CD4-positive, alpha-beta T cell treated with Interleukin-1 beta for 1 hour (primary cell): ENCODE measurements at regions not wholly inside any gene's neighbourhood (a gene's known extent, or its start where the extent isn't known, plus 50 kb on each side); places are given as distances from the start of the nearest gene placed in this dataset.
"Not testable (repeated sequence)": the region's sequence is repeated elsewhere in the genome, so short reads cannot be mapped to it uniquely, and the experiment has no call there.

ENCODE experiments used
- DNase-seq, 2 donors: peaks; one replicate each; pipeline ENCODE4 v3.0.0-alpha.2; 2020 to 2022

DNA sequence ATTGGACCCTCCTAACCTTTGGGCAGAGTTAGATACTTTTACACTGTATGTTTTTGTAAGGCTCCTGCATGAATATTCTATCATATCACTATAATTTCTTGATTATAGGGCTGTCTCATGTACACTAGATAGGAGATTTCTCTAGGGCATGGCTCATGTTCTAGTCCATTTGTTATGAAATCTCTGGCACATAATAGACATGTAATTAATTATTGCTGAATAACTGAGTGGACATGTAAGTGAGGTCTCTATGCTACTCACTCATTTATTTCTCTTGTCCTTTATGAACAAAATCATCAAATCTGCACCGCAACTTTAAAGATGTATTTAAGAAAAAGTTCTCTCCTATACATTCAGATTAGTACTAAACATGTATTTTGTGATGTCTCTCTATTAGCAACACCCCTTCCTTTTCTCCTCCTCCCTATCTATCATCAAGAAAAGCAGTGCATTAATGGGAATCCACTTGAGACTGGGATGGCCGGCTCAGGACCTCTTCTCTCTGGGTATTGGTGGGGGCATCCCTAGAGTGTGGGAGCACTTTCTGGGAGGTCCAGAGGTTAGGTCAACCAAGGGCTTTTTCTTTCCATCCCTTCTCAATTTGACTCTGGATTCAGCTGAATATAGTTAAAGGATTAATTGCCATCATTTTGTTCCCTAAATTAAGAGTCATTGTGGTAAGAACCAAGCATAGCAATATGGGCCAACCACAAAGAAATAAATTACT is 168.0 kb upstream of the HMGA2 start:
- no peak for DNase-seq

DNA sequence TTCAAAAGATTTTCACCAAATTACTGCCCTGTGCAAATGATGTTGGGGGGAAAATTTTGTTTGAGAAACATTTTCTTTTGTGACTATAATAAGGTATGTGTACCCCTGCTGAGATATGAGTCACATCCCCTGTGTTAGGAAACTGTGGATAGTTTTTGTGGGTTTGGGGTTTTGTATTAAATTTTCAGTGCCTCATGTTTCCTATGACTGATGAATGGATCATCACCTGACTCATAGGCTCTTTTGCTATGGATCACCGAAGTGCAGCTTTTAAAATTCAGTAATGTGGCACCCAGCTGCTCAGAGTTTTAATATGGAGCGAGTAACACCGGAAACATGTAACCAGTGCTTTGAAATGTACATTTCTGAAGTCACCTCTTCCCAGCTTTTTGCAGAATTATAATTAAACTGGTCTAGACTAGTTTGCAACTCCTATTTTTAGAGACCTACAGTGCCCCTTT is 167.4 kb upstream of the HMGA2 start:
- no peak for DNase-seq

DNA sequence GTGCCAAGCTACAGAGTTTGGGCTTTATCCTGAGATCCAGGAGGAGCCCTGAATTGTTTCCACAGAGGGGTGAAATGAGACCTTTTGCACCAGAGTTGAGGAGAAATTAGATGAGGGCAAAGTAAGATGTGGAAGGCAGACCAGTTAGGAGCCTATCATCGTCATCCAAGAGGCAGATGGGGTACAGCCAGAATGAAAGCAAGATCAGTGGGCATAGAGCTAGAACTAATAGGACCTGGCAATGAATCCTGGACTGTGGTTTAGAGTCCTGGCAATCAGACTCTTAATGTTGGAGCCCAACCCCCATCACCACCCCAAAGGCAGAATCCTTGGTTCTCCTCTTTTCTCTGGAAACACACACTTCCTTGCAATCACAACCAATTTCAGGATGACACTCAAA is 166.6 kb upstream of the HMGA2 start:
- no peak for DNase-seq

DNA sequence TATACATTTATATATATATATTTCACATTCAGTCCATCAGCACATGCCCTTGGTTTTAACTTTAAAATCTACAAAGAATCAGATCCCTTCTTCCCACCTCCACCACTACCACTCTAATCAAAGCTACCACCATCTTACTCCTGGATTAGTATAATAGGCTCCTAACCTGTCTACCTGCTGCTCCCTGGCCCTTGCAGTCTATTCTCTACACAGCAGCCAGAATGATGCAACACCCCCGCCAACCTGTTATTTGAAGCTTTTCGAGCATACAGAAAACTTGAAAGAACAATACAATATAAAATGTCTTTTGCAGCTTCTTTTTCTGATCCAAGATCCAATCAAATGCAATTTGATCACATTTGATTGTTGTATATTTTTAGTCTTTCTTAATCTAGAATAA is 165.9 kb upstream of the HMGA2 start:
- DNase-seq: no peak

DNA sequence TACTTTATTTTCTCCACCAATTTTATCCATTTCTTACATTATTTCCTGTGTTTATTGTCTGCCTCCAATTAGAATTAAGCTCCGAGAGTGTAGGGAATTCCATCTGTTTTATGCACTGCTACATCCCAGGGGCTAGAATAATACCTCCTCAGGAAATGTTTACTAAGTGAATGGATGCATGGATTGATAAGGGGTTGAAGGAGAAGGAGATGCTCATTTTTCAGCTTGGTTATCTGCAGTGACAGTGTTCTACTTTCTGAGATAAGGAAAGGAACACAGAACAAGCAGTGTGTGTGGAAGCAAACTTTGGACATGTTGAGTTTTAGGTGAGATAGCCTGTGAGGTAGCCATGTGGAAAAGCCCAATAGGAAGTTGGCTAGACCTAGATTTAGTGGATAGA is 164.6 kb upstream of the HMGA2 start:
- DNase-seq: no peak

DNA sequence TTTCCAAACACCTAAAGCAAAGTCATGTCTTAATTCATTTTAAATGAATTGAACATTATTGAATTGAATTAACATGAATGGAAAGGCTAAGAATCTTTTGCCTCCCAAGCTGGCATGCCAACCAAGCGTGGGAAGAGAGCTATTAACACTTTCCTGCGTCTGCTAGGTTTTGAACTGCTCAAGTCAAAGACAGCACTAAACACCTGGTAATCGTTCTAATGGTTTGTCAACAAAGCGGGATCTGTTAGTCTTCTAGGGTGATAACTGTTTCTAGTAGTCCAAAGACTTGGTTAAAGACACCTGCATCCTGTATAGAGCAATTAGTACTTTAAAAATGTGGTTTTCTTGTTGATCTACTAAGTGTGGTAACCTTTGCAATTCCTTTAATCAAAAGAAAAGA is 164.2 kb upstream of the HMGA2 start:
- no peak for DNase-seq

DNA sequence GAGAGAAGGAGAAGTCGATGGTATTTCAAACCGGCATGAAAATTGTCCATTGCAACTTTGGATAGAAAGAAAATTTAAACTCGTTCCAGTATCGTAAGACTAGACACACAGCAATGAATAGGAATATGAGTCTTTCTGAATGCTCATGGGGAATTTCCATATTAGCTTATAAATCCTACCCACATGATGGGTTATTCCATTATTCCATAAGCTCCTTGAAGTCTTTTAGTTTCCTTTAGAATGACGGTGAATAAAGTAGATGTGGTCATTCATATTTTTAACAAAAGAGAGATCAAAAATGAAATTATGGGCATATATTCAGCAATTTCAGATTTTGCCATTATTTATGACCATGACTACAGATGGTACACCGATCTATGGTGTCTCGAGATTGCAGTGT is 163.4 kb upstream of the HMGA2 start:
- no peak for DNase-seq

DNA sequence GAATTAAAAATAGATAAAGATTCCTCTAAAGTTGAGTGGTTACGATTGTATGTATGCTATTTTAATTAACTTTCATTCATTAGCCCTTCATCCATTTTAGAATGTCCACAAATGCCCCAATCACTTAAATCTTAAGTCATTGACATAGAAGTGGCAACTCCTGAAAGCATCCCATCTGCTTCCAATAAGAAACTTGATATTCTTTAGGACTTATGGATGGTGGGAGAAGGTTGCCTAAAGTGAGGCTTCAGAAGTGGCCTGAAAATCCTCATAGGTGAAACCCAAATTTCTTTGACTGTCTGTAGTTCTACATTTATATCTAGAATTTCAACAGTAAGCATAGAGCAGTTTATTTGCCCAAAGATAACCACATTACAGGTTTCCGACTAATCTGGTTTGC is 161.7 kb upstream of the HMGA2 start:
- DNase-seq: no peak

DNA sequence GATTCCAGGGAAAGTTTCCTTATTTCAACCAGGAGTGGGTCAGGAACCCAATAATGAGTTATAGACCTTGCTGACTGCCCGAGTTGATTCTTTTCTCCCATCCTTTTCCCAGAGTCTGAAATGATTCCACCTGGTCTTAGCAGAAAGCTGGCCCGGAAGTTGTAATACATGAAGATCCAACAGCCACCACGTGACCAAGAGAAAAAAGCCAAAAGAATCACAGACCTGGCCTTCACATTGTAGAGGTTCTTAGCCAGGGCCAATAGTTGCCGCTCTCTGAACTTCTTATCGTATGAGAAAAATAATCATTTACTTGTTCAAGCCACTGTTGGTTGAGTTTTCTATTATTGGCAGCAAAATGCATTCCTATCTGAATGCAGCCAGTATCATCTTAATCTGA is 161.2 kb upstream of the HMGA2 start:
- DNase-seq: no peak

DNA sequence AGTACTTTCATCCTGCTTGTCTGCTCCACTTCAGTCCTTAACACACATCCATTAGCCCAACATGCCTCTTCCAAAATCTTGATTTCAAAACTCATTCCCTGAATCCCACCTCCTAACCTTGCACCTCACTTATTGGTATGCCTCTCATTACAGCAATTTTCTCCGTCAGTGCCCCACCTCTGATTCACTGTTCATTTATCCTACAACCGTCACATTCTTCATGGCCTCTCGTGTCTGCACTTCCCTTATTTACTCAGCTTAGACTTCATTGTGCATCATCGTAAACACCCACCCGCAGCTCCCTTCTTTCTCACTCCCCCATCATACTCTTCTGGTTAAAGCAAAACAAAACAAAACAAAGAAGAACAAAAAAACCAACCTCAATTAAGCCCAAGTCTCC is 160.6 kb upstream of the HMGA2 start:
- DNase-seq: no peak

DNA sequence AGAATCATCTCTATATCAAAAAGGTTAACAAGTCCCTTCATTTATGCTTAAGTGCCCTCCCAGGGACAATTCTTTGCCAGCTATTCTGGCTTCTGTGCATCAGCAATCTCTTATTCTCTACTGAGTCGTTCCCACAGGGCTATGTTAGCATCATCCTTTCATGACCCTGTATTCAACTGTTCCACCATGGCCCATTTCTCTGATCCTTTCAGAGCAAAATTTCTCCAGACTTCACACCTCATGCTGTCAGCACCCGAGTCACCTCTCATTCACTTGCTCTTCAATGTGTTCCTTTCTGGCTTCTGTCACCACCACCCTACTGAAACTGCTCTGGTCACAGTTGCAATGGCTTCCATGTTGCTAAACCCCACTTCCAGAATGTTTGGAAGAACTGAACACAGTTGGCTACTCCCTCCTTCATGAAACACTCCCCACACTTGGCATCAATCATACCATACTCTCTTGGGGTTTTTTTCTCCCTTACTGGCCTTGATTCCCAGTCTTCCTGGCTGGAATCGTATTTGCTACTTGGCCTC is 159.5 kb upstream of the HMGA2 start:
- no peak for DNase-seq

DNA sequence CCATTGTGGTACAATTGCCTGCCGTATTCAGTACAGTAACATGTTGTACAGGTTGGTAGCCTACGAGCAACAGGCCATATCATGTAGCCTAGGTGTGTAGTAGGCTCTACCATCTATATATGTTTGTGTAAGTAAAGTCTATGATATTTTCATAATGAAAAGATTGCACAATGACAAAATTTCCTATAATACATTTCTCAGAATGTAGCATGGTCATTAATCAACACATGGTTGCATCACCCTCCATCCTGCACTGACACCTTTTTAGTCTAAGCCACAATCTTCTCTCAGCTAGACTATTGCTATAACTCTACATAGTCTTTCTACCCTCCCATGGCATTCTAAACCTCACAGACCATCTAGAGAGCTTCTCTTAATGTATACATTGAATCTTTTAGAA is 158.5 kb upstream of the HMGA2 start:
- no peak for DNase-seq

DNA sequence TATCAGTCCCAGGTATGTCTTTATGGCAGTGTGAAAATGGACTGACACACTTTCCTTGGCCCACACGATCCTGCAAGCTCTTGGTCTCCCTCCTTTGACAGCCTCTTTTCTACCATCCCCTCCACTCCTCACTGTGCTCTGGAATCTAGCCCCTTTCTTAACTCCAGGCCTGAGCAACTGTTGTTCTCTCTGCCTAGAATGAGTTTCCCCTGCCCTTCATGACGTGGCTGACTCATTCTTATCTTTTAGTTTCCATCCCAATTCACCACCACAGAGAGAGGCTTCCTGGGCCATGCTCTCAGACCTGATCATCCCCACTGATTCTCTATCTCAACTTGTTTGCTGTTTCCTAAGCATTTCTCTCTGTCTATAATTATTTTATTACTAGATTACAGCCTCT is 157.4 kb upstream of the HMGA2 start:
- no peak for DNase-seq

DNA sequence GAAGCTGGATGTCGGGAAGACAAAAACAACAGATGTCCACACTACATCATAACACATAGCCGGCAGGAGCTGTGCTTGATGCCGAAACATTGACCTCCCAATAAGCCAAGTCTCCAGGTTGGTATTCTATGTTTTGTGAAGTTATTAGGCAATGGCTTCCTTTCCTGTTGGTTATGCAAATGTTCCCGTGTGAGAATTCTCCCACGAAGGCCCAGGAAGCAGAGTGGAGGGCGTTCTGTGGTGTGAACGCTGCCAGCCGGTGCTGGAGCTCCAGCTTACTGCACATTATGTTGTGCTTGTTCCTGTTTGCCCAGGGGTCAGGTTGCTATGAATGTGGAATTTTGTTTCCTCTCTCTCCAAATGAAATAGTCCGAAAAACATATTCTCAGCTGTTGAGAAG is 156.4 kb upstream of the HMGA2 start:
- DNase-seq: no peak

DNA sequence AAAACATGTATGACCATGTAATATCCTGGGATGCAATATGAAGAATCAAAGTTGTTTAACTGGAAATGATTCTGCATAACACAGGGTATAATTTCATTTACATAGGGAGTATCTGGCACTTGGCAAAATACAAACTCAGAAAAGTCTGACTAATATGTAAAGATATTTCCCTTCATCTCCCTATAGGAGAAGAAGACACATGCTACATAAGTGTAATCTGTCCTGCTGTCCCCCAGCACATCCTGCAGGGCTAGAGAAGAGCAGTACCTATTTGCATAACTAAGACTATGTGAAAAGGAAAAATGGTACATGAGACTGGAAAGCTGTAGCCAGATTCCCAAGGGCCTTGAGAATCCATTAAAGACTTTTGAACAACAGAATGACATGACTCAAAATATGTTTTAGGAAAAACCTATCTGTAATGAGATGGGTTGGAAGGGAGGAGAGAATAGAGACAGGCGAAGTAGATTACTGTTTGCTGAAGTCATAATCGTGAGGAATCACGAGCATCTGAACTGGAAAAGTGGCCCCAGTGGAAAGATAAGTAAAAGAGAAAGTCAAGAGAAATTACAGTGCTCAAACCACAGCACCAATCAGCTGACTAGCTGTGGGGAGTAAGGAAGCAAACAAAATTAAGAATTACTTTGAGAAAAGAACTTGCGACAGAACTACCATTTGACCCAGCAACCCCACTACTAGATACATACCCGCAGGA is 155.1 kb upstream of the HMGA2 start:
- DNase-seq: no peak

DNA sequence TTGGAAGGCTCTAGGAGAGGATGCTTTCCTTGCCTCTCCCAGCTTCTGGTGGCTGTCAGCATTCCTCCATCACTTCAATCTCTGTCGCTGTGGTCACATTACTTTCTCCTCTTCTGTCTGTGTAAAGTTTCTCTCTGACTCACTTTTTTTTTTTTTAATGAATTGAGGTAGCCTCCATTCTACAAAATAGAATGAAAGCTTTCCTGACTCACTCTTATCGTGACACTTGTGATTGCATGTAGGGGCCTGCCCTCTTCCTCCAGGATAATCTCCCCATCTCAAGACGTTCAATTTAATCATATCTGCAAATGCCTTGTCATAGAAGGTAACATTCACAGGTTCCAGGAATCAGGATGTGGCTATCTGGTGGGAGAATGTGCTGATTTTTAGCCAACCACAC is 153.5 kb upstream of the HMGA2 start:
- no peak for DNase-seq

DNA sequence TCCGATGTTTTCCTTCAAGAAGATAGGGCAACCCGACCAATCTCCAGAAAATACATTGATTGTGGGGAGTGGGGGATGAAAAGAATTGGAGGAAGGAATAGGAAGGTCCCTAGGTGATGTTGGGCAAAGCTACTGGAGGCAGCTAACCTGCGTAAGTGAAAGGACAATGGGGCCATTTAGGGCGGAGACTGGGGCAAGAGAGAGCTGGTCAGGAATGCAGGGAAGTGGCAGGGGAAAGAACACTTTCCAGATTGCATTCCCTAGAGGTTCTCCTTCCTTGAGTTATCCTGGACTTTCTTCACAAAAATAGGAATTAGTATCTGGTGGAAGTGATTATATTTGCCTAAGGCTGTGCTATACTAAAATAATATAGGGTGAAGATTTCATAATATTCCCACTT is 151.8 kb upstream of the HMGA2 start:
- DNase-seq: no peak

DNA sequence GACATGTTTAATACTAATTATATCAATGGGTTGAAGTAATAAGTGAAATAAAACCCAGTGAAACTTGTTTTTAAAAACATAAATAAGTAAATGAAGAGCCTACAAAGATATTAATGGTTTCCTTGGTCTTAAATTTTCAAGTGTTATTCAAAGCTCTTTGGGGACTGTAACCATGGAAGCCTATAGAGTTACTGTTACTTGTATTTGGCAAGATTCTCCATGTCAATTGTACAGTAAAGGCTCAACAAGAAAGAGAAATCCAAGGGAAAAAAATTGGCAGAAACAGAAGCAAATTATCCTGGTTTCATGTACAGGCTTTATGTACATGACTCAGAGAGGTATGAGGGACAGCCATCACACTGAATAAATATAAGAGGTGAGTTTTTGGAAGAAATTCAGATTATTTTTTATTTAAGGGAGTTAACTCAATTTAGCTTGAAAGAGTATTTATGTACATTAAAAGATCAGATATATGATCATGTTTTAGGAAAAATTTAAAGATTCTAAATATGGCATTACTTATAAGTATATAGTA is 151.1 kb upstream of the HMGA2 start:
- no peak for DNase-seq

DNA sequence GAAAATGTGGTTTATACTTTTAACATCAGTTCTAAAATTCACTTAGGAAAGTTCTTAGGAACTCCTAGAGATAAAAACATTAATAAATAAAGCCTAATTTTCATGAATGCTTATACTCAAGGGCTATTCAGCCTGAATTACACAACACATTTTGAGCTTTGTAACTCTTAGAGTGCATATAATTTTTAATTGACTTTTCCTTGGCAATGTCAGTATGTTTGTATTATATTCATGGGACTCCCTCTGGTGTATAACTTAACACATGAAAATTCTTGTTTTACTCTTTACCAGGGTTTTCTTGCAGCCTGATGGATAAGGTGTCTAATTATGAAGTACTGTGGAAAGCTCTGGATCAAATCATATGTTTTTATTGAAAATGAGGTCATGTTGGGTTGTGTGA is 150.6 kb upstream of the HMGA2 start:
- DNase-seq: no peak

DNA sequence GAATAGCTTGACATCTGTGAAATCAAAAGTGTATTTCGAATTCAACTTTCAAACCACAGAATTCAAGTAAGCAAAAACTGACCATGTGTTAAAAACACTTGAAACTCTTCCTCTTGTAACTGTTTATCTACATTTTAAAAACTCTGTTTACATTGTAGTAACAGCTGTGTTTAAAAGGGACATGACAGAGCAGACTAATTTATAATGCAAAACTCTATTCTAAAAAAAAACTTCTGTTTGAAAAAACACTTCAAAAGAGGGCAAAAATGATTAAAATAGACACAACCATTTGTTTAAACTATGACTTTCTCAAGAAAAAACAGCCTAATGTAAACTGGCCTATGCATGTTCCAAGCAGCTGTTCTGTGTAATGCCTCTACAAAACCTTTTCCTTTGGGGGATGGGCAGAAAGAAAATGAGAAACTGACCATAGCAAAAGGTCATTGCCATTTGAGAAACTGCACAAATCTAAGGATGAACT is 149.1 kb upstream of the HMGA2 start:
- DNase-seq: no peak

DNA sequence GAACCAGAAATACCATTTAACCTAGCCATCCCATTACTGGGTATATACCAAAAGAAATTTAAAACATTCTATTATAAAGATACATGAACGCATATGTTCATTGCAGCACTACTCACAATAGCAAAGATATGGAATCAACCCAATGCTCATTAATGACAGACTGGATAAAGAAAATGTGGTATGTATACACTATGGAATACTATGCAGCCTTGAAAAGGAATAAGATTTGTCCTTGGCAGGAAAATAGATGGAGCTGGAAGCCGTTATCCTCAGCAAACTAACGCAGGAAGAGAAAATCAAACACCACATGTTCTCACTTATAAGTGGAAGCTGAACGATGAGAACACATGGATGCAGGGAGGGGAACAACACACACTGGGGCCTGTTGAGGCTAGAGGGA is 146.1 kb upstream of the HMGA2 start:
- not testable (repeated sequence) for DNase-seq

DNA sequence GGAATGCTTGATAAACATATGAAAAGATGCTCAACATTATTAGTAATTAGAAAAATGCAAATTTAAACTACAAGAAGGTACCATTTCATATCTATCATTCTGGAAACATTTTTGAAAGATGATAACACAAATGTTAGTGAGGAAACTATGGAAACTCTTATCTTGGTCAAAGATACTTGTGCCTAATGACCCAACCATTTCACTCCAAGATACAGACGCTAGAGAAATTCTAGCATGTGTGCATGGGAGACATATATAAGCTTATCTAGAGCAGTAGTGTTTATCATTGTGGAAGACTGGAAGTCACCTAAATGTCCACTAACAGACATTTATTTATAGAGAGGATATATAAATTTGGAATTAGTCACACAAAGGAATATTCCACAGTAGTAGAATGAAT is 143.1 kb upstream of the HMGA2 start:
- no peak for DNase-seq

DNA sequence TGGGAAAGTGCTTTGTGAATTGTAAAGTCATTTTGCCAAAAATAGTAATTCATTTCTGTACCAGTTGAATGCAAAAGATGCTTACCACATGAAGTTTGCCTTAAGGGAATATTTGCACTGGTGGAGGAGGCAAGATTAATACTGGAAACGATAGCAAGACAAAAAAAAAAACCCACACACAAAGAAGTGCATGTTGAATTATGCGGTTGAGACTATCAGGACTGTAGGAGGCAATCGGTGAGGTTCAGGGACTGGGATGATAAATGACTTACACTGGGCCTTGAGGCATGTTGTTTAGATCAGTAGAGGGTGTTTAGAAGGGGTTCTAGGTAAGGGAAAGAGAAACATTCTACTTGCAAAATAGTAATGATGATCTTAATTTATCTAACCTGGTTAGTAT is 142.2 kb upstream of the HMGA2 start:
- no peak for DNase-seq

DNA sequence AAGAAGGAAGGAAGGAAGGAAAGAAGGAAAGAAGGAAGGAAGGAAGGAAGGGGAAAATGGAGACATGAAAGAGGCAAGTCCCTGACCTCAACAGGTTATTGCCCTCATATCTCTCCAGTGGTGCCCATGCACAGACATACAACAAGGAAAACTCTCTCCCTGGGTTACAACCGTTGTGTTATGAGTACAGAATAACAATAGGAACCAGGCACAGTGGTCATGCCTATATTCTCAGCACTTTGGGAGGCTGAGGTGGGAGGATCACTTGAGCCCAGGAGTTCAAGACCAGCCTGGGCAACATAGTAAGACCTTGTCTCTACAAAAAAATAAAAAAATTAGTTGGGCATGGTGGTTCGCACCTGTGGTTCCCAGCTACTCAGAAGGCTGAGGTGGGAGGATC is 139.4 kb upstream of the HMGA2 start:
- no peak for DNase-seq
